Vagina (tissue), 2 donors: ENCODE measurements at regions not wholly inside any gene's neighbourhood (a gene's known extent, or its start where the extent isn't known, plus 50 kb on each side); places are given as distances from the start of the nearest gene placed in this dataset.

Source experiments
- POLR2A ChIP-seq, 2 donors: fragments of 450-650 bp; IDR thresholded peaks; one replicate each; pipeline ENCODE4 v1.6.1; 2017; ENCODE audit warnings: antibody characterized with exemption in 2 of 2, mild to moderate bottlenecking in 2 of 2, moderate library complexity in 2 of 2
- POLR2AphosphoS5 ChIP-seq, 2 donors: sonication (generic); formaldehyde crosslinking; IDR thresholded peaks; one replicate each; pipeline ENCODE4 v1.9.0; 2017; ENCODE audit warnings: antibody characterized with exemption in 2 of 2, mild to moderate bottlenecking in 2 of 2, low read depth in 1 of 2; ENCODE audit not compliant: insufficient read depth in 1 of 2
- TF ChIP-seq, protein P1 (sequence below), 3 experiments: fragments of 450-650 bp in 2 of 3; fragments of 200-600 bp in 1 of 3; sonication (generic) in 1 of 3; IDR thresholded peaks; one replicate each; pipeline ENCODE4 v1.5.1; 2017 to 2019; ENCODE audit warnings: antibody characterized with exemption in 3 of 3, mild to moderate bottlenecking in 2 of 3, moderate library complexity in 2 of 3

GRCh38 chr1:116832932-116833578 lies 76.7 kb upstream of the PTGFRN start:
- TF ChIP-seq, protein P1, sequence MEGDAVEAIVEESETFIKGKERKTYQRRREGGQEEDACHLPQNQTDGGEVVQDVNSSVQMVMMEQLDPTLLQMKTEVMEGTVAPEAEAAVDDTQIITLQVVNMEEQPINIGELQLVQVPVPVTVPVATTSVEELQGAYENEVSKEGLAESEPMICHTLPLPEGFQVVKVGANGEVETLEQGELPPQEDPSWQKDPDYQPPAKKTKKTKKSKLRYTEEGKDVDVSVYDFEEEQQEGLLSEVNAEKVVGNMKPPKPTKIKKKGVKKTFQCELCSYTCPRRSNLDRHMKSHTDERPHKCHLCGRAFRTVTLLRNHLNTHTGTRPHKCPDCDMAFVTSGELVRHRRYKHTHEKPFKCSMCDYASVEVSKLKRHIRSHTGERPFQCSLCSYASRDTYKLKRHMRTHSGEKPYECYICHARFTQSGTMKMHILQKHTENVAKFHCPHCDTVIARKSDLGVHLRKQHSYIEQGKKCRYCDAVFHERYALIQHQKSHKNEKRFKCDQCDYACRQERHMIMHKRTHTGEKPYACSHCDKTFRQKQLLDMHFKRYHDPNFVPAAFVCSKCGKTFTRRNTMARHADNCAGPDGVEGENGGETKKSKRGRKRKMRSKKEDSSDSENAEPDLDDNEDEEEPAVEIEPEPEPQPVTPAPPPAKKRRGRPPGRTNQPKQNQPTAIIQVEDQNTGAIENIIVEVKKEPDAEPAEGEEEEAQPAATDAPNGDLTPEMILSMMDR (IDR thresholded peaks at IDR 0.05) = no peak
- TF ChIP-seq POLR2AphosphoS5 (IDR thresholded peaks at IDR 0.05; ENCODE audit: insufficient read depth in 1 of 2, low read depth in 1 of 2) (no peak), POLR2A (IDR thresholded peaks at IDR 0.05) (no peak)
